ENCODE measurements at regions not wholly inside any gene's neighbourhood (a gene's known extent, or its start where the extent isn't known, plus 50 kb on each side); places are given as distances from the start of the nearest gene placed in this dataset.
"Not testable (repeated sequence)": the region's sequence is repeated elsewhere in the genome, so short reads cannot be mapped to it uniquely, and the experiment has no call there.

DNA sequence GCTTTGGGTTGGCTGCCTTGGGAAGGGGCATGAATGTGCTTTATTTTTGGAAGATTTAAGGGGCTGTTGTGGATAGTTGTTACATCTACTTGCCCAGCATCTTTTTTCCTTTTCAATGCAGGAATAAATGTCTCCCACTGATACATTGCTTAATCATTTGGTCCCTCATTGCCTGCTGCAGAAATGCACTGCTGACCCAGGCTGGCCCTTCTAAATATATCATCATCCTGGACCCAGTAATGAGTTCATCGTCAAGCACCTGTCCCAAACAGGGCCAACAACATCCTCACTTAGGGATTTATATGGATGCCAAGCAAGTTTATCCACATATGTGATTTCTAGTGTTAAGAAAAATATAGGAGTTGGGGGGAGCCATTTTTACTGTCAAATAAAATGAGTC lies 67.2 kb downstream of the ASCL1 start:
- H3K27ac ChIP-seq (ENCODE audit: low read length): no peak overlapping the region
- H3F3A ChIP-seq (ENCODE audit: insufficient read depth, low read length): no peaks in the 10 kb centered on the region
- TF ChIP-seq CTCF (IDR thresholded peaks at IDR 0.05; ENCODE audit: low read length) (no peak), EZH2 (optimal IDR thresholded peaks at IDR 0.05; ENCODE audit: low read depth, low read length) (no peak), EZH2phosphoT487 (IDR thresholded peaks at IDR 0.05; ENCODE audit: low read length) (no peak)
- H3K9me2 ChIP-seq (replicated peaks; ENCODE audit: insufficient read depth, low read length): no peaks in the 10 kb centered on the region
- no peaks in the 10 kb centered on the region for H4K20me1 ChIP-seq (ENCODE audit: insufficient read depth, low read length)
- H2AFZ ChIP-seq (ENCODE audit: low read length): no peak overlapping the region
- DNase-seq: no peak
- no peak overlapping the region for H3K9ac ChIP-seq (ENCODE audit: low read length)
- H3K4me2 ChIP-seq (ENCODE audit: low read depth, low read length): no peak overlapping the region
- no peak overlapping the region for H3K4me3 ChIP-seq (ENCODE audit: low read length)
- no peaks in the 10 kb centered on the region for H3K36me3 ChIP-seq (replicated peaks; ENCODE audit: insufficient read depth, low read length)
- no peaks in the 10 kb centered on the region for H3K79me2 ChIP-seq (ENCODE audit: low read length)
- no peaks in the 10 kb centered on the region for H3K9me3 ChIP-seq (replicated peaks; ENCODE audit: insufficient read depth, low read length)
- no peaks in the 10 kb centered on the region for H3K27me3 ChIP-seq (replicated peaks; ENCODE audit: insufficient read depth, low read length)
- H3K4me1 ChIP-seq (ENCODE audit: low read length): peaks cover 16% of the 10 kb centered on the region; the same call in 1 of the 2 replicates

GRCh38 chr12:103026643-103027042 lies 69.2 kb downstream of the ASCL1 start:
- not testable (repeated sequence) for H3K79me2 ChIP-seq (ENCODE audit: low read length); H3K27ac ChIP-seq (ENCODE audit: low read length); H4K20me1 ChIP-seq (ENCODE audit: insufficient read depth, low read length); H3K9ac ChIP-seq (ENCODE audit: low read length); H3K9me3 ChIP-seq (replicated peaks; ENCODE audit: insufficient read depth, low read length); H3K27me3 ChIP-seq (replicated peaks; ENCODE audit: insufficient read depth, low read length); H3F3A ChIP-seq (ENCODE audit: insufficient read depth, low read length); H3K4me3 ChIP-seq (ENCODE audit: low read length); H2AFZ ChIP-seq (ENCODE audit: low read length); DNase-seq; H3K9me2 ChIP-seq (replicated peaks; ENCODE audit: insufficient read depth, low read length); H3K4me1 ChIP-seq (ENCODE audit: low read length); H3K36me3 ChIP-seq (replicated peaks; ENCODE audit: insufficient read depth, low read length); H3K4me2 ChIP-seq (ENCODE audit: low read depth, low read length)

GRCh38 chr12:103028881-103029639 lies 71.6 kb downstream of the ASCL1 start:
- no peak overlapping the region for H3K27ac ChIP-seq (ENCODE audit: low read length)
- H3K79me2 ChIP-seq (ENCODE audit: low read length): no peaks in the 10 kb centered on the region
- DNase-seq: no peak
- no peak overlapping the region for H3K9ac ChIP-seq (ENCODE audit: low read length)
- no peaks in the 10 kb centered on the region for H3K4me1 ChIP-seq (ENCODE audit: low read length)
- H3K27me3 ChIP-seq (replicated peaks; ENCODE audit: insufficient read depth, low read length): no peaks in the 10 kb centered on the region
- H2AFZ ChIP-seq (ENCODE audit: low read length): no peak overlapping the region
- no peak for TF ChIP-seq EZH2phosphoT487 (IDR thresholded peaks at IDR 0.05; ENCODE audit: low read length)
- TF ChIP-seq CTCF (IDR thresholded peaks at IDR 0.05; ENCODE audit: low read length): no peak
- TF ChIP-seq EZH2 (optimal IDR thresholded peaks at IDR 0.05; ENCODE audit: low read depth, low read length): no peak
- H3K4me3 ChIP-seq (ENCODE audit: low read length): no peak overlapping the region
- no peaks in the 10 kb centered on the region for H3K9me2 ChIP-seq (replicated peaks; ENCODE audit: insufficient read depth, low read length)
- H4K20me1 ChIP-seq (ENCODE audit: insufficient read depth, low read length): no peaks in the 10 kb centered on the region
- no peak overlapping the region for H3K4me2 ChIP-seq (ENCODE audit: low read depth, low read length)
- no peaks in the 10 kb centered on the region for H3K36me3 ChIP-seq (replicated peaks; ENCODE audit: insufficient read depth, low read length)
- H3K9me3 ChIP-seq (replicated peaks; ENCODE audit: insufficient read depth, low read length): no peaks in the 10 kb centered on the region
- no peaks in the 10 kb centered on the region for H3F3A ChIP-seq (ENCODE audit: insufficient read depth, low read length)

DNA sequence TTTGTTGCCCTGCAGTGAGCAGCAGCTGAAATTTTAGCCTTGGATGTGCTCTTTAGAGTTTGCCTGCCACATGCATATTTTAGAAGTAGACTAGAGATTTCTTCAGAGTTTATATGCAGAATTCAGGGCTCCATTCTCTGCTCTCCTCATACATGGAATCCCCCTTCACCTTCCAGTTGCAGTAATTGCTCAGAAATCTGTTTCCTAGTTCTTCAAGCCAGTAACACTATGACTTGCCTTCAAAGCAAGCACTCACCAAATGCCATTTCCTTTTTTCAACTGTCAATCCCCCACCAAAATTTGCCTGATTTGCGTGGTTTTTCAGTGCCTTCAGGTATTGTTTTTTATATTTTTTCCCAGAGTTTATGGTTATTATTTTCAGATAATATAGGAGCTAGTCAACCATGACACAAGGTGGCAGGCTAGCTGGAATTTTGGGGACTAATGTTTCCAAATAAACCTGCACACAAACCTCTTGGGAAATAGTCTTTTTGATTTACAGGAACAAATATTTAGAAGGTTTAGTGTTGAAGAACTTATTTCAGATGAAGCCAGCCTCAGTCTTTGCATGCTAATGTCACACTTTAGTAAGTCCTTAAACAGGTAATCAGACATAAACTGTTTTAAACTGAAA lies 79.2 kb downstream of the ASCL1 start:
- no peaks in the 10 kb centered on the region for H3F3A ChIP-seq (ENCODE audit: insufficient read depth, low read length)
- no peaks in the 10 kb centered on the region for H3K9me3 ChIP-seq (replicated peaks; ENCODE audit: insufficient read depth, low read length)
- DNase-seq: no peak
- H3K4me3 ChIP-seq (ENCODE audit: low read length): no peak overlapping the region
- H3K79me2 ChIP-seq (ENCODE audit: low read length): no peaks in the 10 kb centered on the region
- no peak overlapping the region for H3K27ac ChIP-seq (ENCODE audit: low read length)
- no peaks in the 10 kb centered on the region for H3K9me2 ChIP-seq (replicated peaks; ENCODE audit: insufficient read depth, low read length)
- no peak overlapping the region for H3K4me2 ChIP-seq (ENCODE audit: low read depth, low read length)
- no peak overlapping the region for H2AFZ ChIP-seq (ENCODE audit: low read length)
- H3K36me3 ChIP-seq (replicated peaks; ENCODE audit: insufficient read depth, low read length): no peaks in the 10 kb centered on the region
- H3K9ac ChIP-seq (ENCODE audit: low read length): no peak overlapping the region
- TF ChIP-seq EZH2 (optimal IDR thresholded peaks at IDR 0.05; ENCODE audit: low read depth, low read length) (no peak), CTCF (IDR thresholded peaks at IDR 0.05; ENCODE audit: low read length) (no peak), EZH2phosphoT487 (IDR thresholded peaks at IDR 0.05; ENCODE audit: low read length) (no peak)
- H3K4me1 ChIP-seq (ENCODE audit: low read length): no peaks in the 10 kb centered on the region
- no peaks in the 10 kb centered on the region for H3K27me3 ChIP-seq (replicated peaks; ENCODE audit: insufficient read depth, low read length)
- H4K20me1 ChIP-seq (ENCODE audit: insufficient read depth, low read length): no peaks in the 10 kb centered on the region

All from MM.1S (cell line).